ENCODE measurements at regions not wholly inside any gene's neighbourhood (a gene's known extent, or its start where the extent isn't known, plus 50 kb on each side); places are given as distances from the start of the nearest gene placed in this dataset.

DNA sequence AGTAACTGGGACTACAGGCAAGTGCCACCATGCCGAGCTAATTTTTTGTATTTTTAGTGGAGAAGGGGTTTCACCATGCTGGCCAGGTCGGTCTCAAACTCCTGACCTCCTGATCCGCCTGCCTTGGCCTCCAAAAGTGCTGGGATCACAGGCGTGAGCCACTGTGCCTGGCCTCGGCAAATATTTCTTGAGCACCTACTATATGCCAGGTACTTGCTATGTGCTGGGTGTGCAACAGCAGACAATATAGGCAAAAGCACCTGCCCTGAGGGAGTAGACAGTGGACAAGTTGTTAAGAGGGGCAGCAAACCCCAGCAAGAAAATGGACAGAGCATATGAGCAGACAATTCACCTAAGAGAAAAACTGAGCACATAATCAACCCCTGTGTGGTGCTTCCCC lies 51.0 kb upstream of the CDKN2AIP start:
- Histone ChIP-seq H3K27me3 (ENCODE audit: control insufficient read depth in 1 of 2, insufficient read depth in 2 of 2, low read length in 2 of 2) (peaks cover 0 to 7% of the 10 kb centered on the region in 2 experiments), H3K4me3 (ENCODE audit: low read length) (no peak overlapping the region), H3K4me1 (ENCODE audit: insufficient read depth, low read length) (peaks cover 14% of the 10 kb centered on the region), H3K9me3 (ENCODE audit: control insufficient read depth in 1 of 2, insufficient read depth in 1 of 2, low read length in 2 of 2) (no peaks in the 10 kb centered on the region), H3K36me3 (ENCODE audit: insufficient read depth, low read length) (no peaks in the 10 kb centered on the region), H3K27ac (ENCODE audit: low read depth in 1 of 2, low read length in 2 of 2) (no peak overlapping the region)
- Mint-ChIP-seq H3K36me3 (ENCODE audit: low read depth) (no peaks in the 10 kb centered on the region), H3K4me3 (no peak overlapping the region), H3K4me1 (ENCODE audit: low read depth) (peaks cover 32% of the 10 kb centered on the region), H3K27ac (no peak overlapping the region), H3K27me3 (peaks cover 14% of the 10 kb centered on the region), H3K9me3 (no peaks in the 10 kb centered on the region)
- ChIA-PET POLR2A (no interaction called here), CTCF (interaction anchor here (0.9 kb wide), 1 partner anchor 14 kb away, joined by 4 read pairs; no protein-coding TSS in a partner anchor)
- TF ChIP-seq, protein P1, sequence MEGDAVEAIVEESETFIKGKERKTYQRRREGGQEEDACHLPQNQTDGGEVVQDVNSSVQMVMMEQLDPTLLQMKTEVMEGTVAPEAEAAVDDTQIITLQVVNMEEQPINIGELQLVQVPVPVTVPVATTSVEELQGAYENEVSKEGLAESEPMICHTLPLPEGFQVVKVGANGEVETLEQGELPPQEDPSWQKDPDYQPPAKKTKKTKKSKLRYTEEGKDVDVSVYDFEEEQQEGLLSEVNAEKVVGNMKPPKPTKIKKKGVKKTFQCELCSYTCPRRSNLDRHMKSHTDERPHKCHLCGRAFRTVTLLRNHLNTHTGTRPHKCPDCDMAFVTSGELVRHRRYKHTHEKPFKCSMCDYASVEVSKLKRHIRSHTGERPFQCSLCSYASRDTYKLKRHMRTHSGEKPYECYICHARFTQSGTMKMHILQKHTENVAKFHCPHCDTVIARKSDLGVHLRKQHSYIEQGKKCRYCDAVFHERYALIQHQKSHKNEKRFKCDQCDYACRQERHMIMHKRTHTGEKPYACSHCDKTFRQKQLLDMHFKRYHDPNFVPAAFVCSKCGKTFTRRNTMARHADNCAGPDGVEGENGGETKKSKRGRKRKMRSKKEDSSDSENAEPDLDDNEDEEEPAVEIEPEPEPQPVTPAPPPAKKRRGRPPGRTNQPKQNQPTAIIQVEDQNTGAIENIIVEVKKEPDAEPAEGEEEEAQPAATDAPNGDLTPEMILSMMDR (IDR thresholded peaks at IDR 0.05) = no peak
- ATAC-seq (ENCODE audit: poor library complexity) = no peak
- intact Hi-C loops (cut with DNase I, micrococcal nuclease) = loop anchor here in 1 of 2 experiments (10.0 kb wide), 1 partner anchor 109 kb away; no protein-coding TSS in a partner anchor
- no peak for DNase-seq

DNA sequence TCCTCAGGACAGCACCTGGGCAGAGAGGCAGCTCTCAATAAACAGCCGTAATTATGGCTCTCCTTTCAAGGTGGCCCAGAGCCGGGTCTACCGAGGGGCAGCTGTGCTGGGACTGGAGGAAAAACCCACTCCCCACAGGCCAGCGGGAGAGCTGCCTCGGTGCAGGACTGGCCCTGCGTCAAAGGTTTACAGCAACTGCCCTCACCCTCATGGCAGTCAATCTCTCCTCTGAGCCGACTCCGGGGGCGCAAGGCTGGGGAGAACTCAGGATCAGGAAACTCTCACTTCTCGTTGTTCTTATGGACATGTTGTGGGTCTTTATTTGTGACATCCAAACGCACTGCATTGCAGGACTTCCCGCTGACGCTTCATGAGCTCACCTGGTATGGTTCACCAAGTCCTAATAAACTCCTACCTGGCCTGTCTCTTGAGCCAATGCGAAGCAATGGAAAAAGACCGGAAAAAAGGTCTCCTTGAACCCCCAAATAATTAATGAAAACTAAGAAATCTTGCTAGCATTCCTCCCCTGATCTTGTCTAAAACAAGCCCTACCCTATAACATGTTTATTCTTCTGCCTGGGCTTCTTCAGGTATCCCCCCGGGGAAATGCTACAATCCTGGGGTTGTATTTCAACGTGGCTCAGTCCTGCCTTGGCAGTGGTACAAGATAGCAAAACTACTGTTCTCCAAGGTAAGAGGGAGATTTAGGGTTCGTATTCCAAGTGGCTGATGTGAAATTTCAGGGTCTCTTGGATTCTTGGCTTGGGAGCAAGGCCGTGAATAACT lies 50.1 kb upstream of the CDKN2AIP start:
- Histone ChIP-seq H3K4me1 (ENCODE audit: insufficient read depth, low read length) (peaks cover 23% of the 10 kb centered on the region), H3K27me3 (ENCODE audit: control insufficient read depth in 1 of 2, insufficient read depth in 2 of 2, low read length in 2 of 2) (peaks cover 0 to 4% of the 10 kb centered on the region in 2 experiments), H3K27ac (ENCODE audit: low read depth in 1 of 2, low read length in 2 of 2) (no peak overlapping the region), H3K4me3 (ENCODE audit: low read length) (no peak overlapping the region), H3K36me3 (ENCODE audit: insufficient read depth, low read length) (no peaks in the 10 kb centered on the region), H3K9me3 (ENCODE audit: control insufficient read depth in 1 of 2, insufficient read depth in 1 of 2, low read length in 2 of 2) (no peaks in the 10 kb centered on the region)
- peaks cover 23% of the 10 kb centered on the region for H3K27me3 Mint-ChIP-seq
- DNase-seq (no peak), ATAC-seq (ENCODE audit: poor library complexity) (no peak)
- ChIA-PET CTCF (interaction anchor here (2.1 kb wide), 1 partner anchor 13 kb away, joined by 9 read pairs; no protein-coding TSS in a partner anchor), POLR2A (no interaction called here)
- no peaks in the 10 kb centered on the region for H3K9me3 Mint-ChIP-seq
- no peak overlapping the region for H3K27ac Mint-ChIP-seq
- TF ChIP-seq, protein P1 (IDR thresholded peaks at IDR 0.05) = no peak
- H3K4me3 Mint-ChIP-seq = no peak overlapping the region
- H3K4me1 Mint-ChIP-seq (ENCODE audit: low read depth) = peaks cover 40% of the 10 kb centered on the region
- intact Hi-C loops (cut with DNase I, micrococcal nuclease) = loop anchor here in 1 of 2 experiments (10.0 kb wide), 1 partner anchor 110 kb away; no protein-coding TSS in a partner anchor
- H3K36me3 Mint-ChIP-seq (ENCODE audit: low read depth) = no peaks in the 10 kb centered on the region
